Gastrocnemius medialis (tissue), 4 donors: ENCODE measurements at regions not wholly inside any gene's neighbourhood (a gene's known extent, or its start where the extent isn't known, plus 50 kb on each side); places are given as distances from the start of the nearest gene placed in this dataset.

Experiments used
- CTCF ChIP-seq, 5 experiments: fragments of 450-650 bp in 3 of 5; fragments of 200-600 bp in 2 of 5; sonication (generic) in 2 of 5; IDR thresholded peaks in 4 of 5; conservative IDR thresholded peaks in 1 of 5; 1 replicate in 4 of 5; 2 replicates in 1 of 5; pipeline ENCODE4 v1.5.1; 2016 to 2019; ENCODE audit warnings: antibody characterized with exemption in 5 of 5, mild to moderate bottlenecking in 3 of 5, moderate library complexity in 3 of 5
- POLR2A ChIP-seq, 2 donors: fragments of 450-650 bp; IDR thresholded peaks; one replicate each; pipeline ENCODE4 v1.6.1; 2017; ENCODE audit warnings: antibody characterized with exemption in 2 of 2, mild to moderate bottlenecking in 2 of 2, moderate library complexity in 2 of 2

- TF ChIP-seq POLR2A (IDR thresholded peaks at IDR 0.05): no peak
- TF ChIP-seq CTCF (IDR thresholded peaks at IDR 0.05 in 4 of 5, conservative IDR thresholded peaks at IDR 0.05 in 1 of 5): no peak
Observed at GRCh38 chr7:96400518-96400917, 78.6 kb upstream of the SLC25A13 start.
